Ovary (tissue), 7 donors: ENCODE measurements at regions not wholly inside any gene's neighbourhood (a gene's known extent, or its start where the extent isn't known, plus 50 kb on each side); places are given as distances from the start of the nearest gene placed in this dataset.

Source experiments
- DNase-seq, 5 donors: peaks; one replicate each; pipeline ENCODE4 v3.0.0-alpha.2; 2019 to 2020
- H3K27ac ChIP-seq, 2 donors: fragments of 200-600 bp; one replicate each; pipeline versions ENCODE4 v1.5.1 to v1.8.0; 2019 to 2022
- H3K27me3 ChIP-seq: fragments of 200-600 bp; one replicate; pipeline ENCODE4 v1.8.0; 2022
- H3K36me3 ChIP-seq: fragments of 200-600 bp; sonication (generic); one replicate; pipeline ENCODE4 v1.5.1; 2019
- H3K4me1 ChIP-seq: one replicate; pipeline ENCODE4 v1.8.1; 2013; ENCODE audit warnings: mild to moderate bottlenecking, moderate library complexity; ENCODE audit not compliant: insufficient read depth
- H3K4me3 ChIP-seq: fragments of 200-600 bp; sonication (generic); one replicate; pipeline ENCODE4 v1.5.1; 2017
- H3K9me3 ChIP-seq, 2 donors: fragments of 200-600 bp in 1 of 2; sonication (generic) in 1 of 2; one replicate each; pipeline versions ENCODE4 v1.5.1 to v1.8.1; 2013 to 2019; ENCODE audit warnings: mild to moderate bottlenecking in 1 of 2, moderate library complexity in 1 of 2
- CTCF ChIP-seq, 3 donors: fragments of 450-650 bp in 2 of 3; fragments of 200-600 bp in 1 of 3; IDR thresholded peaks; one replicate each; pipeline versions ENCODE4 v1.5.1 to v1.8.0; 2016 to 2022; ENCODE audit warnings: antibody characterized with exemption in 3 of 3, mild to moderate bottlenecking in 1 of 3
- EP300 ChIP-seq: sonication (generic); formaldehyde crosslinking; IDR thresholded peaks from one replicate; pipeline ENCODE4 v1.6.1; 2017; ENCODE audit warnings: antibody characterized with exemption
- POLR2A ChIP-seq: fragments of 450-650 bp; IDR thresholded peaks from one replicate; pipeline ENCODE4 v1.6.1; 2017; ENCODE audit warnings: antibody characterized with exemption, mild to moderate bottlenecking, moderate library complexity
- WGBS, 3 donors: extraction: QIAGEN DNeasy Blood & Tissue Kit in 1 of 3; methylation state at CpG; one replicate each; pipeline versions ENCODE4 v1.1.5 to v1.1.7; 2013 to 2017; 5-methylcytosine and 5-hydroxymethylcytosine counted together
- intact Hi-C, 4 donors: fragments of 100-400 bp; cut with DNase I; formaldehyde crosslinking; loops; one replicate each; pipeline versions ENCODE4 v1.11.0 to v1.15.1; 2022 to 2023
- donor health status: DM: no; HTN: no; CAD: no; lungs with moderate emphysema.
- donor health status: DM: no; HTN: no; CAD: no.
- donor health status: Bipolar disorder and iron deficiency.
- donor health status: DM: no; HTN: no; CAD: no.
- donor health status: DM: yes; HTN: yes; CAD: no.

- no peaks in the 10 kb centered on the region for H3K27me3 ChIP-seq
- DNase-seq, result no peak
- no peak for TF ChIP-seq EP300
- no peak for TF ChIP-seq CTCF (IDR thresholded peaks at IDR 0.05)
- TF ChIP-seq POLR2A, result no peak
- no peaks in the 10 kb centered on the region for H3K4me1 ChIP-seq
- no peaks in the 10 kb centered on the region for H3K9me3 ChIP-seq
- no peaks in the 10 kb centered on the region for H3K36me3 ChIP-seq
- no peak overlapping the region for H3K27ac ChIP-seq
- WGBS, 3 donors, result 54 to 68% (median 60%) methylated on average over 3 of the region's 3 CpGs
- no peak overlapping the region for H3K4me3 ChIP-seq
- intact Hi-C loops, result no loop called here
These were observed 1117.2 kb upstream of the SPRY2 start for GRCh38 chr13:81458170-81458569.

GRCh38 chr13:81446441-81446840 is 1105.5 kb upstream of the SPRY2 start:
- Histone ChIP-seq H3K36me3 (no peaks in the 10 kb centered on the region), H3K4me3 (no peak overlapping the region), H3K4me1 (no peaks in the 10 kb centered on the region), H3K27ac (no peak overlapping the region), H3K27me3 (no peaks in the 10 kb centered on the region), H3K9me3 (no peaks in the 10 kb centered on the region)
- intact Hi-C loops, result no loop called here
- TF ChIP-seq CTCF (IDR thresholded peaks at IDR 0.05) (no peak), EP300 (no peak), POLR2A (no peak)
- DNase-seq, result no peak

GRCh38 chr13:81442904-81443303 is 1102.0 kb upstream of the SPRY2 start:
- intact Hi-C loops, result no loop called here
- Histone ChIP-seq H3K4me1 (no peaks in the 10 kb centered on the region), H3K36me3 (no peaks in the 10 kb centered on the region), H3K9me3 (no peaks in the 10 kb centered on the region), H3K4me3 (no peak overlapping the region), H3K27me3 (no peaks in the 10 kb centered on the region), H3K27ac (no peak overlapping the region)
- no peak for TF ChIP-seq POLR2A
- TF ChIP-seq CTCF (IDR thresholded peaks at IDR 0.05), result no peak
- TF ChIP-seq EP300, result no peak
- DNase-seq, result no peak
- 60 to 70% (median 68%) methylated on average over 1 of the region's 1 CpG for WGBS, 3 donors

GRCh38 chr13:81425286-81425685 is 1084.4 kb upstream of the SPRY2 start:
- Histone ChIP-seq H3K9me3 (no peaks in the 10 kb centered on the region), H3K4me1 (no peaks in the 10 kb centered on the region), H3K27me3 (no peaks in the 10 kb centered on the region), H3K27ac (no peak overlapping the region), H3K4me3 (no peak overlapping the region), H3K36me3 (no peaks in the 10 kb centered on the region)
- no peak for TF ChIP-seq EP300
- TF ChIP-seq CTCF (IDR thresholded peaks at IDR 0.05), result no peak
- no peak for TF ChIP-seq POLR2A
- WGBS, 3 donors, result 51 to 62% (median 56%) methylated on average over 2 of the region's 2 CpGs
- intact Hi-C loops, result no loop called here
- DNase-seq, result no peak

- intact Hi-C loops, result no loop called here
These were observed 1068.4 kb upstream of the SPRY2 start for GRCh38 chr13:81409284-81409683.

More at GRCh38 chr13:81409284-81409683, 1068.4 kb upstream of the SPRY2 start:
- Histone ChIP-seq H3K27ac (no peak overlapping the region), H3K4me1 (no peaks in the 10 kb centered on the region), H3K36me3 (no peaks in the 10 kb centered on the region), H3K9me3 (no peaks in the 10 kb centered on the region), H3K27me3 (no peaks in the 10 kb centered on the region), H3K4me3 (no peak overlapping the region)
- no peak for DNase-seq
- TF ChIP-seq CTCF (IDR thresholded peaks at IDR 0.05) (no peak), EP300 (no peak), POLR2A (no peak)
